K562 (cell line): ENCODE measurements at regions not wholly inside any gene's neighbourhood (a gene's known extent, or its start where the extent isn't known, plus 50 kb on each side); places are given as distances from the start of the nearest gene placed in this dataset.

ENCODE experiments used
- ATAC-seq: fragments of 200-7000 bp; cut with Tn5 transposase; 3 replicates; pipeline ENCODE4 v1.9.1; 2020; ENCODE audit warnings: moderate library complexity
- BruUV-seq: library from RNA; stranded (reverse); fragments of 400-500 nt; replicated peaks from 2 replicates; lab custom pipeline; 2021; lab: Mats Ljungman, UMichigan
- CTCF ChIA-PET: fragments of 300-600 bp; formaldehyde crosslinking; extraction: SDS; loops from one replicate; lab custom pipeline; 2021; ENCODE audit warnings: low intra/inter-chr PET ratio; lab: Yijun Ruan, JAX
- POLR2A ChIA-PET: fragments of 300-600, 350-650 bp; sonication (Branson Sonifier 250); formaldehyde crosslinking; extraction: SDS; loops from one replicate; lab custom pipeline; 2021; ENCODE audit warnings: antibody characterized with exemption, inconsistent platforms; lab: Yijun Ruan, JAX
- DNase-seq, 4 experiments: peaks; one replicate each; pipeline versions ENCODE4 v3.0.0 to v3.0.0-alpha.2; 2011 to 2018; ENCODE audit warnings: low spot score in 3 of 4, mixed read lengths in 3 of 4; ENCODE audit errors: extremely low read depth in 1 of 4
- FAIRE-seq: peaks from 2 replicates; lab custom pipeline; 2011; peaks lifted over from hg19 to GRCh38; lab: Jason Lieb, UNC
- H2AFZ ChIP-seq: 2 replicates; pipeline ENCODE4 v1.6.0; 2011; ENCODE audit warnings: low read depth, low read length, control low read depth, inconsistent platforms
- H3K27ac ChIP-seq: fragments of 200-600 bp; 3 replicates; pipeline ENCODE4 v1.8.0; 2011; ENCODE audit warnings: low read depth, mild to moderate bottlenecking, control low read depth, inconsistent platforms, low read length, moderate library complexity, mixed read lengths; ENCODE audit errors: extremely low read depth
- H3K27me3 ChIP-seq, 2 experiments: fragments of 300-600 bp in 1 of 2; 2 replicates in 1 of 2; 3 replicates in 1 of 2; pipeline versions ENCODE4 v1.6.0 to v1.8.0; 2011; ENCODE audit warnings: inconsistent platforms in 2 of 2, low read length in 2 of 2, mild to moderate bottlenecking in 1 of 2, mixed read lengths in 1 of 2, moderate library complexity in 1 of 2; ENCODE audit not compliant: control insufficient read depth in 2 of 2, insufficient read depth in 2 of 2
- H3K36me3 ChIP-seq: fragments of 300-600 bp; 3 replicates; pipeline ENCODE4 v1.8.0; 2011; ENCODE audit warnings: mild to moderate bottlenecking, low read length, inconsistent platforms; ENCODE audit not compliant: control insufficient read depth, insufficient read depth
- H3K4me1 ChIP-seq, 2 experiments: fragments of 200-600 bp in 1 of 2; replicated peaks in 1 of 2; 2 replicates in 1 of 2; 3 replicates in 1 of 2; pipeline versions ENCODE4 v1.5.1 to v1.8.0; 2011; ENCODE audit warnings: inconsistent platforms in 2 of 2, low read length in 2 of 2, mild to moderate bottlenecking in 1 of 2, mixed read lengths in 1 of 2, moderate library complexity in 1 of 2; ENCODE audit not compliant: control insufficient read depth in 2 of 2, insufficient read depth in 2 of 2
- H3K4me2 ChIP-seq: 2 replicates; pipeline ENCODE4 v1.6.1; 2011; ENCODE audit warnings: low read length, control low read depth, inconsistent platforms, mixed read lengths; ENCODE audit not compliant: insufficient read depth
- H3K4me3 ChIP-seq: fragments of 200-600 bp; sonication (generic), shearing (Covaris generic); 2 replicates; pipeline ENCODE4 v1.5.1; 2016; ENCODE audit warnings: control low read depth, inconsistent platforms
- H3K79me2 ChIP-seq: fragments of 200-600 bp; 3 replicates; pipeline ENCODE4 v1.8.0; 2011; ENCODE audit warnings: low read length, inconsistent platforms; ENCODE audit not compliant: control insufficient read depth, insufficient read depth
- H3K9ac ChIP-seq, 2 experiments: 2 replicates each; pipeline versions ENCODE4 v1.6.0 to v1.6.1; 2011; ENCODE audit warnings: low read depth in 2 of 2, low read length in 2 of 2, control low read depth in 1 of 2, inconsistent platforms in 1 of 2, mild to moderate bottlenecking in 1 of 2, mixed read lengths in 1 of 2; ENCODE audit not compliant: insufficient read depth in 1 of 2
- H3K9me1 ChIP-seq: one replicate; pipeline ENCODE4 v1.6.0; 2011; ENCODE audit warnings: inconsistent platforms, mild to moderate bottlenecking, low read length, moderate library complexity; ENCODE audit not compliant: control insufficient read depth, insufficient read depth
- H3K9me3 ChIP-seq: replicated peaks from 2 replicates; pipeline ENCODE4 v1.5.1; 2011; ENCODE audit warnings: low read depth, low read length, inconsistent platforms; ENCODE audit not compliant: control insufficient read depth, insufficient read depth
- H4K20me1 ChIP-seq: replicated peaks from 2 replicates; pipeline ENCODE4 v1.6.1; 2011; ENCODE audit warnings: low read length, inconsistent platforms, mixed read lengths; ENCODE audit not compliant: control insufficient read depth, insufficient read depth
- ATF7 ChIP-seq: fragments of 450-650 bp; IDR thresholded peaks from 2 replicates; pipeline ENCODE4 v1.7.1; 2014; ENCODE audit warnings: mild to moderate bottlenecking, moderate library complexity
- BRD9 ChIP-seq: fragments of 450-650 bp; IDR thresholded peaks from 2 replicates; pipeline ENCODE4 v1.6.1; 2018; ENCODE audit warnings: low read depth; ENCODE audit not compliant: partially characterized antibody
- ETS1 ChIP-seq: conservative IDR thresholded peaks from 2 replicates; pipeline ENCODE4 v1.6.1; 2011; ENCODE audit warnings: low read depth, mild to moderate bottlenecking, low read length; ENCODE audit not compliant: control insufficient read depth
- HEY1 ChIP-seq: fragments of 250-450 bp; sonication (Bioruptor Pico); IDR thresholded peaks from 2 replicates; pipeline ENCODE4 v1.5.0; 2020; ENCODE audit warnings: mild to moderate bottlenecking, moderate library complexity, borderline replicate concordance
- KDM4B ChIP-seq, 2 experiments: fragments of 450-650 bp in 1 of 2; sonication (generic) in 1 of 2; IDR thresholded peaks; 2 replicates each; pipeline ENCODE4 v1.6.1; 2016 to 2017; ENCODE audit warnings: borderline replicate concordance in 2 of 2, antibody characterized with exemption in 1 of 2, low read depth in 1 of 2, mild to moderate bottlenecking in 1 of 2
- LCOR ChIP-seq: sonication (generic); formaldehyde crosslinking; IDR thresholded peaks from 2 replicates; pipeline ENCODE4 v1.8.0; 2022; ENCODE audit warnings: mild to moderate bottlenecking, missing genetic modification reagents
- NELFE ChIP-seq: IDR thresholded peaks from 2 replicates; pipeline ENCODE4 v1.6.1; 2011; ENCODE audit warnings: mild to moderate bottlenecking; ENCODE audit not compliant: insufficient read depth, insufficient read length
- NUFIP1 ChIP-seq: fragments of 450-650 bp; IDR thresholded peaks from 2 replicates; pipeline ENCODE4 v1.6.1; 2018; ENCODE audit not compliant: partially characterized antibody
- RBM15 ChIP-seq: fragments of 200-400 bp; formaldehyde crosslinking; IDR thresholded peaks from 2 replicates; pipeline ENCODE4 v1.6.1; 2018; ENCODE audit warnings: mild to moderate bottlenecking, low read length, moderate library complexity; ENCODE audit not compliant: insufficient read depth
- SAFB ChIP-seq: fragments of 200-400 bp; formaldehyde crosslinking; IDR thresholded peaks from 2 replicates; pipeline ENCODE4 v1.6.1; 2017; ENCODE audit warnings: low read depth, low read length, borderline replicate concordance
- ZC3H11A ChIP-seq: IDR thresholded peaks from 2 replicates; pipeline ENCODE4 v1.6.1; 2012; ENCODE audit warnings: low read depth, low read length, improper control_type of control experiment
- WGBS: fragments of 100-300 bp; shearing (Covaris generic); methylation state at CpG from one replicate; pipeline ENCODE4 v1.1.6; 2016; ENCODE audit warnings: low coverage, mixed read lengths; ENCODE audit not compliant: insufficient coverage; ENCODE audit errors: missing lambda C conversion rate; 5-methylcytosine and 5-hydroxymethylcytosine counted together
- in situ Hi-C: fragments of 300-500 bp; cut with MboI; formaldehyde crosslinking; loops from 4 replicates; pipeline ENCODE4 v1.15.0; 2018; ENCODE audit warnings: inconsistent platforms, mixed read lengths
- intact Hi-C: fragments of 100-400 bp; cut with micrococcal nuclease; formaldehyde crosslinking; loops from 2 replicates; pipeline ENCODE4 v1.14.2; 2022

GRCh38 chr16:6106061-6106460, 1008.5 kb upstream of the EEF2KMT start:
- no peak for FAIRE-seq
- no peak overlapping the region for H3K4me2 ChIP-seq
- no peaks in the 10 kb centered on the region for H3K27me3 ChIP-seq
- H4K20me1 ChIP-seq: no peaks in the 10 kb centered on the region
- no peaks in the 10 kb centered on the region for H3K4me1 ChIP-seq
- no peaks in the 10 kb centered on the region for H3K79me2 ChIP-seq
- H3K4me3 ChIP-seq: no peak overlapping the region
- intact Hi-C loops (no loop called here), in situ Hi-C loops (no loop called here)
- no peaks in the 10 kb centered on the region for H3K9me3 ChIP-seq
- no peak for ATAC-seq
- BruUV-seq: no TSS peak
- H3K27ac ChIP-seq: no peak overlapping the region
- H2AFZ ChIP-seq: no peak overlapping the region
- H3K9me1 ChIP-seq: no peaks in the 10 kb centered on the region
- TF ChIP-seq HEY1 (CRISPR knock-in tag): no peak
- no peak for TF ChIP-seq ZC3H11A
- TF ChIP-seq KDM4B (IDR thresholded peaks at IDR 0.05; ENCODE audit: borderline replicate concordance in 2 of 2, low read depth in 1 of 2): no peak
- no peak for TF ChIP-seq RBM15
- TF ChIP-seq NELFE: no peak
- no peak for TF ChIP-seq NUFIP1
- no peak for TF ChIP-seq SAFB
- TF ChIP-seq ETS1: no peak
- no peak for TF ChIP-seq LCOR (CRISPR knock-in tag)
- no peak for TF ChIP-seq BRD9
- TF ChIP-seq ATF7: no peak
- H3K36me3 ChIP-seq: no peaks in the 10 kb centered on the region
- POLR2A ChIA-PET: interaction anchor here (0.6 kb wide), 1 partner anchor 190 kb away, joined by 3 read pairs; no protein-coding TSS in a partner anchor
- DNase-seq: no peak
- CTCF ChIA-PET: no interaction called here
- WGBS: 0% methylated on average over 1 of the region's 2 CpGs
- no peak overlapping the region for H3K9ac ChIP-seq
